CD14-positive monocyte (primary cell): ENCODE measurements at regions not wholly inside any gene's neighbourhood (a gene's known extent, or its start where the extent isn't known, plus 50 kb on each side); places are given as distances from the start of the nearest gene placed in this dataset.

Source experiments
- DNase-seq, 3 donors: peaks; one replicate each; pipeline ENCODE4 v3.0.0-alpha.2; 2011 to 2022
- H2AFZ ChIP-seq: 2 replicates; pipeline ENCODE4 v1.6.0; 2012; ENCODE audit warnings: mild to moderate bottlenecking, low read depth, low read length, inconsistent platforms; ENCODE audit not compliant: insufficient read depth, poor library complexity, severe bottlenecking
- H3K27ac ChIP-seq, 2 donors: 1 replicate in 1 of 2; 2 replicates in 1 of 2; pipeline ENCODE4 v1.5.1; 2012 to 2013; ENCODE audit warnings: low read length in 2 of 2, control low read depth in 1 of 2, inconsistent platforms in 1 of 2, low read depth in 1 of 2, mild to moderate bottlenecking in 1 of 2
- H3K27me3 ChIP-seq, 2 donors: one replicate each; pipeline versions ENCODE4 v1.6.0 to v1.6.1; 2011 to 2013; ENCODE audit warnings: low read length in 2 of 2; ENCODE audit not compliant: control insufficient read depth in 2 of 2, insufficient read depth in 2 of 2
- H3K36me3 ChIP-seq, 2 donors: replicated peaks in 1 of 2; 1 replicate in 1 of 2; 2 replicates in 1 of 2; pipeline versions ENCODE4 v1.5.1 to v1.6.1; 2012 to 2013; ENCODE audit warnings: low read length in 2 of 2, control low read depth in 1 of 2, inconsistent platforms in 1 of 2, mild to moderate bottlenecking in 1 of 2; ENCODE audit not compliant: insufficient read depth in 2 of 2, control insufficient read depth in 1 of 2
- H3K4me1 ChIP-seq, 2 donors: 1 replicate in 1 of 2; 2 replicates in 1 of 2; pipeline versions ENCODE4 v1.5.1 to v1.6.1; 2012 to 2013; ENCODE audit warnings: low read length in 2 of 2, control low read depth in 1 of 2, inconsistent platforms in 1 of 2, mild to moderate bottlenecking in 1 of 2, moderate library complexity in 1 of 2; ENCODE audit not compliant: insufficient read depth in 2 of 2, control insufficient read depth in 1 of 2
- H3K4me2 ChIP-seq: replicated peaks from 2 replicates; pipeline ENCODE3; 2012; ENCODE audit warnings: low read length, moderate library complexity, mild to moderate bottlenecking; ENCODE audit not compliant: poor library complexity, severe bottlenecking; ENCODE audit errors: extremely low read depth
- H3K4me3 ChIP-seq, 3 experiments: fragments of 200-600 bp in 1 of 3; sonication (generic) in 1 of 3; replicated peaks in 1 of 3; 1 replicate in 2 of 3; 2 replicates in 1 of 3; pipeline ENCODE4 v1.5.1; 2011 to 2013; ENCODE audit warnings: low read length in 3 of 3, mild to moderate bottlenecking in 3 of 3, control low read depth in 2 of 3, low read depth in 2 of 3, inconsistent platforms in 1 of 3, moderate library complexity in 1 of 3
- H3K79me2 ChIP-seq: 2 replicates; pipeline ENCODE4 v1.6.0; 2012; ENCODE audit warnings: mild to moderate bottlenecking, control low read depth, inconsistent platforms, low read length, moderate library complexity; ENCODE audit not compliant: insufficient read depth
- H3K9ac ChIP-seq: 2 replicates; pipeline ENCODE4 v1.6.0; 2017; ENCODE audit warnings: low read length, mild to moderate bottlenecking; ENCODE audit not compliant: insufficient read depth, poor library complexity, severe bottlenecking
- H3K9me3 ChIP-seq, 2 donors: replicated peaks in 1 of 2; 1 replicate in 1 of 2; 2 replicates in 1 of 2; pipeline versions ENCODE4 v1.5.1 to v1.6.1; 2012 to 2013; ENCODE audit warnings: low read length in 2 of 2, control low read depth in 1 of 2; ENCODE audit not compliant: control insufficient read depth in 1 of 2, insufficient read depth in 1 of 2
- H4K20me1 ChIP-seq: 2 replicates; pipeline ENCODE4 v1.6.0; 2012; ENCODE audit warnings: mild to moderate bottlenecking, low read length, control low read depth, moderate library complexity; ENCODE audit not compliant: insufficient read depth
- H3K27ac Mint-ChIP-seq, 7 donors: one replicate each; pipeline ENCODE4 v1.8.0; 2020; ENCODE audit warnings: mild to moderate bottlenecking in 7 of 7, mixed read lengths in 7 of 7, moderate library complexity in 6 of 7, inconsistent platforms in 2 of 7
- H3K27me3 Mint-ChIP-seq, 3 donors: one replicate each; pipeline ENCODE4 v1.8.0; 2021 to 2022; ENCODE audit warnings: low read depth in 3 of 3, mild to moderate bottlenecking in 3 of 3, mixed read lengths in 3 of 3, moderate library complexity in 3 of 3, inconsistent platforms in 1 of 3
- H3K36me3 Mint-ChIP-seq, 2 donors: one replicate each; pipeline ENCODE4 v1.8.0; 2020; ENCODE audit warnings: mixed read lengths in 2 of 2, inconsistent platforms in 1 of 2, mild to moderate bottlenecking in 1 of 2
- H3K4me1 Mint-ChIP-seq: one replicate; pipeline ENCODE4 v1.8.0; 2020; ENCODE audit warnings: mild to moderate bottlenecking, mixed read lengths
- H3K4me3 Mint-ChIP-seq, 2 donors: one replicate each; pipeline ENCODE4 v1.8.0; 2020; ENCODE audit warnings: mild to moderate bottlenecking in 2 of 2, mixed read lengths in 2 of 2, moderate library complexity in 1 of 2
- H3K9me3 Mint-ChIP-seq, 7 donors: one replicate each; pipeline ENCODE4 v1.8.0; 2020 to 2022; ENCODE audit warnings: mixed read lengths in 7 of 7, mild to moderate bottlenecking in 6 of 7, moderate library complexity in 6 of 7, inconsistent platforms in 2 of 7
- CTCF ChIP-seq: fragments of 200-600 bp; IDR thresholded peaks from one replicate; pipeline ENCODE4 v1.8.0; 2022; ENCODE audit warnings: antibody characterized with exemption, mild to moderate bottlenecking
- WGBS: methylation state at CpG from one replicate; pipeline ENCODE4 v1.1.5; 2013; ENCODE audit warnings: missing lambda C conversion rate; ENCODE audit not compliant: insufficient coverage; 5-methylcytosine and 5-hydroxymethylcytosine counted together
- intact Hi-C, 2 donors: fragments of 100-400 bp; cut with micrococcal nuclease; formaldehyde crosslinking; loops; one replicate each; pipeline versions ENCODE4 v1.15.0 to v1.15.1; 2023

- H3K36me3 ChIP-seq, result no peaks in the 10 kb centered on the region
- no peak overlapping the region for H3K4me3 ChIP-seq
- no peaks in the 10 kb centered on the region for H4K20me1 ChIP-seq
- no peak overlapping the region for H3K9ac ChIP-seq
- H3K4me1 Mint-ChIP-seq, result no peaks in the 10 kb centered on the region
- TF ChIP-seq CTCF, result no peak
- H3K27ac ChIP-seq, result no peak overlapping the region
- H3K4me3 Mint-ChIP-seq, result no peak overlapping the region
- no CpG with 5 or more reads among the region's 4 CpGs for WGBS
- H3K27me3 Mint-ChIP-seq, result peaks cover 0 to 6% (median 0%) of the 10 kb centered on the region in 3 donors
- no peak for DNase-seq
- H3K79me2 ChIP-seq, result no peaks in the 10 kb centered on the region
- H3K27ac Mint-ChIP-seq, result no peak overlapping the region
- H3K4me2 ChIP-seq, result no peak overlapping the region
- no peak overlapping the region for H2AFZ ChIP-seq
- no peaks in the 10 kb centered on the region for H3K27me3 ChIP-seq
- no peaks in the 10 kb centered on the region for H3K36me3 Mint-ChIP-seq
- H3K9me3 Mint-ChIP-seq, result peaks cover 0 to 5% (median 2%) of the 10 kb centered on the region in 7 donors
- H3K9me3 ChIP-seq, result peaks cover 0 to 3% of the 10 kb centered on the region in 2 donors
- intact Hi-C loops, result no loop called here
- no peaks in the 10 kb centered on the region for H3K4me1 ChIP-seq
Observed at GRCh38 chr5:169415371-169415770, 114.4 kb upstream of the SLIT3 start.

- Histone ChIP-seq H3K9me3 (peaks cover 0 to under 1% of the 10 kb centered on the region in 2 donors), H3K9ac (no peak overlapping the region), H3K27me3 (no peaks in the 10 kb centered on the region), H3K4me1 (no peaks in the 10 kb centered on the region), H2AFZ (no peak overlapping the region), H3K79me2 (no peaks in the 10 kb centered on the region), H3K27ac (no peak overlapping the region), H3K4me2 (no peak overlapping the region), H4K20me1 (no peaks in the 10 kb centered on the region), H3K36me3 (no peaks in the 10 kb centered on the region), H3K4me3 (no peak overlapping the region)
- Mint-ChIP-seq H3K4me3 (no peak overlapping the region), H3K9me3 (peaks cover 0 to 5% (median 4%) of the 10 kb centered on the region in 7 donors), H3K4me1 (no peaks in the 10 kb centered on the region), H3K27me3 (peaks cover 0 to 3% (median 2%) of the 10 kb centered on the region in 3 donors), H3K36me3 (no peaks in the 10 kb centered on the region), H3K27ac (no peak overlapping the region)
- TF ChIP-seq CTCF, result no peak
- WGBS, result no CpG with 5 or more reads among the region's 2 CpGs
- intact Hi-C loops, result no loop called here
- DNase-seq, result no peak
Observed at GRCh38 chr5:169413416-169413815, 112.5 kb upstream of the SLIT3 start.
